Stomach (tissue), 4 donors: ENCODE measurements at regions not wholly inside any gene's neighbourhood (a gene's known extent, or its start where the extent isn't known, plus 50 kb on each side); places are given as distances from the start of the nearest gene placed in this dataset.

Experiments
- POLR2AphosphoS5 ChIP-seq, 3 donors: sonication (generic); formaldehyde crosslinking; IDR thresholded peaks; one replicate each; pipeline ENCODE4 v1.6.1; 2016; ENCODE audit warnings: antibody characterized with exemption in 3 of 3
- TF ChIP-seq, protein P1 (sequence below), 7 experiments: fragments of 450-650 bp in 4 of 7; fragments of 200-600 bp in 3 of 7; sonication (generic) in 3 of 7; IDR thresholded peaks; one replicate each; pipeline ENCODE4 v1.5.1; 2016 to 2019; ENCODE audit warnings: antibody characterized with exemption in 7 of 7, control low read depth in 2 of 7, mild to moderate bottlenecking in 1 of 7

DNA sequence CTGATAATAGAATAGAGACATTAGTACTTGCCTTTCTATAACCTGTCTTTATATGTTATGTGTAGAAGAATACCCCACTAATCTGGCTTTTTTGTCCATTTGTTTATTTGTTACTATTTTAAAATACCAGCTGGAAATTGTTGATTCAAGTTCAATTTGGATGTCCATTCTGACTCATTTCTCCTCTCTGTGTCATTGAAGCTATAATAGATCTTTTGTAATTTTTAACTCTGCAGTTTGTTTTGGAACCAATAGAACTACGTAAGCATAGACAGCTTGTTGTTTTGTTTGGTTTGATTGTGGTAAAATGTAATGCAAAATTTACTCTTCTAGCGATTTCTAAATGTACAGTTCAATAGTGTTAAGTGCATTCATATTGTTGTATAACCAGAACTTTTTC lies 390.4 kb downstream of the ZIC1 start:
- TF ChIP-seq, protein P1, sequence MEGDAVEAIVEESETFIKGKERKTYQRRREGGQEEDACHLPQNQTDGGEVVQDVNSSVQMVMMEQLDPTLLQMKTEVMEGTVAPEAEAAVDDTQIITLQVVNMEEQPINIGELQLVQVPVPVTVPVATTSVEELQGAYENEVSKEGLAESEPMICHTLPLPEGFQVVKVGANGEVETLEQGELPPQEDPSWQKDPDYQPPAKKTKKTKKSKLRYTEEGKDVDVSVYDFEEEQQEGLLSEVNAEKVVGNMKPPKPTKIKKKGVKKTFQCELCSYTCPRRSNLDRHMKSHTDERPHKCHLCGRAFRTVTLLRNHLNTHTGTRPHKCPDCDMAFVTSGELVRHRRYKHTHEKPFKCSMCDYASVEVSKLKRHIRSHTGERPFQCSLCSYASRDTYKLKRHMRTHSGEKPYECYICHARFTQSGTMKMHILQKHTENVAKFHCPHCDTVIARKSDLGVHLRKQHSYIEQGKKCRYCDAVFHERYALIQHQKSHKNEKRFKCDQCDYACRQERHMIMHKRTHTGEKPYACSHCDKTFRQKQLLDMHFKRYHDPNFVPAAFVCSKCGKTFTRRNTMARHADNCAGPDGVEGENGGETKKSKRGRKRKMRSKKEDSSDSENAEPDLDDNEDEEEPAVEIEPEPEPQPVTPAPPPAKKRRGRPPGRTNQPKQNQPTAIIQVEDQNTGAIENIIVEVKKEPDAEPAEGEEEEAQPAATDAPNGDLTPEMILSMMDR (IDR thresholded peaks at IDR 0.05), result no peak
- TF ChIP-seq POLR2AphosphoS5 (IDR thresholded peaks at IDR 0.05), result no peak
